ENCODE measurements at regions not wholly inside any gene's neighbourhood (a gene's known extent, or its start where the extent isn't known, plus 50 kb on each side); places are given as distances from the start of the nearest gene placed in this dataset.

GRCh38 chr9:13718539-13718938, 439.0 kb upstream of the MPDZ start:
- no peak for TF ChIP-seq CTCF (IDR thresholded peaks at IDR 0.05)
- TF ChIP-seq ZFX (IDR thresholded peaks at IDR 0.05; ENCODE audit: borderline replicate concordance), result no peak
